GM11168 (cell line): ENCODE measurements at regions not wholly inside any gene's neighbourhood (a gene's known extent, or its start where the extent isn't known, plus 50 kb on each side); places are given as distances from the start of the nearest gene placed in this dataset.

Experiments used
- in situ Hi-C: fragments of 300-500 bp; cut with MboI; formaldehyde crosslinking; loops from one replicate; pipeline ENCODE4 v1.12.0; 2022; ENCODE audit warnings: low sequenced_read_pairs; ENCODE audit not compliant: unreplicated experiment

DNA sequence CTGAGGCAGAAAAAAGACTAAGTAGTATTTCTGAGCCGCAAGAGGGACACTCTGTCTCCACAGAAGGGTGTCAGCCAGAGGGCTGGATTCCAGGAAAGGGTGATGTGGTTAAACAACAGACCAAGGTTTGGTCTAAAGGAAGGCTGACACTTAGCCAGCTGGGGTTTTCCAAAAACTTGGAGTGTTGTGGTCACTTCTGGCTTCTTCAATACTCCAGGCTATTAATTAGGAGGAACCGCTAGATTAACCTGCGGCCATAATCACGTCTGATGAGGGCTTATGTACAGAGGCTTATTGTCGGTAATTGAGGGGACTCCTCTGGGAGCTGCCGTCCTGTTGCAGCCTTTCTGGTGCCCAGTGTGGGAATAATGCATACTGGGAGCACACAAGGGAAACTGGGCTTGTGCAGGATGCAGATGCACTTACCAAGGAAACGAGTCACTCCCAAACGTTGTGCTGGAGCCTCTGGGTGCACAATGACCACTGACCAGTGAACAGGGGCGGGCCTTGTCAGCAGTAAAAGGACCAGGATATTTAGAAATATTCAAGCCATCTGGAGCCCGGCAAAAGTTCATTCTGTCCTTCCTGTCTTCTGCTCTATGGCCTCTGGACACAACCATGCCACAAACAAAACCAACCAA lies 70.2 kb upstream of the TUT7 start:
- in situ Hi-C loops: no loop called here

GRCh38 chr9:86413971-86414880 lies 60.0 kb upstream of the TUT7 start:
- in situ Hi-C loops: no loop called here

DNA sequence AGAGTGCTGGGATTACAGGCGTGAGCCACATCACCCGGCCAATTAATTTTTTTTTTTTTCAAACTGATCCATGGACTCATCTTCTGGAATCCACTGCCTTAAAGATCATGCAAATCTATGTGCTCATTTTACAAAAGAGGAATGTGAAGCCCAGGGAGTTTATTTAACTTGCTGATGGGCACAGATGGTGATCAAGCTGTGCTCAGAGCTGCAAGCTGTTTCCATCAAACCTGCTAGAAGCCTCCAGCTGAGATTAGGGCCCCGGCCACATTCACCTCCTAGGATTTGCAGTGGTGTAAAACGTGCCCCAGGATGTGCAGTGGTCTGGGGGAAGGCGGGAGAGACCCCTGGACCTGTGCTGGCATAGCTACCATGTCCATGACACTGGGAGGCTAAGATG lies 56.1 kb upstream of the TUT7 start:
- in situ Hi-C loops: no loop called here

DNA sequence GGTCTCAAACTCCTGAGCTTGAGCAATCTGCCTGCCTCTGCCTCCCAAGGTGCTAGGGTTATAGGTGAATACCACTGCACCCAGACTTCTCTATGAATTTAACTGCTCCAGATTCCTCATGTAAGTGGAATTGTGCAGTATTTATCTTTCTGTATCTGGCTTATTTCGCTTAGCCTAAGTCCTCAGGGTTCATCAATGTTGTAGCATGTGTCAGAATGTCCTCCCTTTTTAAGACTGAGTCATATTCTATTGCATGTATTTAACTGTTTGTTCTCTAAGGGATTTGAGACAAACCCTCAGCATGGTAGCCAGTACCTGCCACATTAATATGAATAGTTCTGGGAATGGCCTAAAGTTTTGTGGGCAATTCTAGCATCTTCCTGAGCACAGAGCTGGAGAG lies 53.9 kb upstream of the TUT7 start:
- in situ Hi-C loops: no loop called here

DNA sequence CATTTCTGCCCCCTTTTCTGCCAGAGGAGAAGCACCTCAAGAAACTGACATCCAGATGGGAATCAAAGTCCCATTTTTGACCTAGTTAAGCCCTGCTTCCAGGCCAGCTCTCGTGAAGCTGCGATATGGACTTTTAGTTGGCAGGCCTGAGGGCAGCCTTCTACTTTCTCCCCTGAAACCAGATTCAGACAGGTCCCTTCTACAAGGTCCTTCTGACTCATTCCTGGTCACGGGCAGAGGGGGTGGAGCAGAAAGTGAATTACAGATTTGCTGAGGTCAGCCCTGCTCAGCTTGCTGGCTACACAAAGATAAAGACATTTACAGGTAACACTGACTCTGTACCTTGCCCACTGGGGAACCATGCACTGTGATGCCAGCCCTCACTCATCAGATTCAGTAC lies 52.8 kb upstream of the TUT7 start:
- in situ Hi-C loops: no loop called here

DNA sequence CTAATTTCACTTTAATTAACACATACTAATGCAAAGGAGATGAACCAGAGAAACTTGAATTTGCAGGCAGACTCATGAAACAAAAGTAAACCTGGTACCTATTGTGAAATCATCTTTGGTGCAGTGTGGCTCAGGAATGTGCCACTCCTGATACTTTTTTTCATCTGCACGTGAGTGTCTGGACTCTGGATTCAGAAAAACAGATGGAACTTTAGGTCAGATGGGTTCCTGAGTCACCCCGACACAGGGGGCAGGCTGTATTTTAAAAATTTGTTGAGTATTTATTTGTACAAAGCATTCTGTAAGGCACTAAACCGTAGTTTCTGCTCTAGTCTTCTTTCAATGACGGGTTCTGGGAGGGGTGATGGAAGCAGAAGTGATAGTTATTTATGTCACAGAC lies 52.2 kb upstream of the TUT7 start:
- in situ Hi-C loops: no loop called here

GRCh38 chr9:86405926-86406325 lies 51.7 kb upstream of the TUT7 start:
- in situ Hi-C loops: no loop called here

- in situ Hi-C loops: no loop called here
Observed at GRCh38 chr9:86405086-86405491, 50.9 kb upstream of the TUT7 start.
